GM18505 (cell line): ENCODE measurements at regions not wholly inside any gene's neighbourhood (a gene's known extent, or its start where the extent isn't known, plus 50 kb on each side); places are given as distances from the start of the nearest gene placed in this dataset.

ENCODE experiments used
- ATAC-seq: cut with Tn5 transposase; IDR thresholded peaks from one replicate; pipeline ENCODE4 v1.9.1; 2021; ENCODE audit not compliant: unreplicated experiment
- POLR2A ChIP-seq: IDR thresholded peaks from 4 replicates; pipeline ENCODE4 v1.6.1; 2011; ENCODE audit warnings: borderline replicate concordance; ENCODE audit not compliant: insufficient read depth, insufficient read length; ENCODE audit errors: extremely low read depth

- peak; percentile 55 for TF ChIP-seq POLR2A
- peak; percentile 75 for ATAC-seq
Observed at GRCh38 chr12:92551853-92552397, 150.9 kb upstream of the PLEKHG7 start.

- TF ChIP-seq POLR2A: no peak
- ATAC-seq: no peak
Observed at GRCh38 chr12:92551210-92551609, 151.6 kb upstream of the PLEKHG7 start.

GRCh38 chr12:92550661-92551060 lies 152.1 kb upstream of the PLEKHG7 start:
- no peak for TF ChIP-seq POLR2A
- ATAC-seq: no peak

- ATAC-seq: no peak
- TF ChIP-seq POLR2A: no peak
Observed at GRCh38 chr12:92550254-92550653, 152.5 kb upstream of the PLEKHG7 start.

GRCh38 chr12:92549516-92549915 lies 153.3 kb upstream of the PLEKHG7 start:
- no peak for TF ChIP-seq POLR2A

GRCh38 chr12:92547906-92548305 lies 154.9 kb upstream of the PLEKHG7 start:
- no peak for ATAC-seq
- TF ChIP-seq POLR2A: no peak

More at GRCh38 chr12:92549516-92549915, 153.3 kb upstream of the PLEKHG7 start:
- ATAC-seq: no peak

- no peak for TF ChIP-seq POLR2A
- no peak for ATAC-seq
Observed at GRCh38 chr12:92547420-92547819, 155.4 kb upstream of the PLEKHG7 start.

- no peak for TF ChIP-seq POLR2A
- peak; percentile 49 for ATAC-seq
Observed at GRCh38 chr12:92546635-92547348, 156.0 kb upstream of the PLEKHG7 start.

GRCh38 chr12:92546259-92546634 lies 156.5 kb upstream of the PLEKHG7 start:
- TF ChIP-seq POLR2A: no peak
- ATAC-seq: no peak

GRCh38 chr12:92544322-92544721 lies 158.5 kb upstream of the PLEKHG7 start:
- ATAC-seq: no peak
- no peak for TF ChIP-seq POLR2A

- no peak for ATAC-seq
- no peak for TF ChIP-seq POLR2A
Observed at GRCh38 chr12:92543840-92544239, 158.9 kb upstream of the PLEKHG7 start.

- ATAC-seq: no peak
- TF ChIP-seq POLR2A: no peak
Observed at GRCh38 chr12:92543359-92543758, 159.4 kb upstream of the PLEKHG7 start.

- no peak for TF ChIP-seq POLR2A
- no peak for ATAC-seq
Observed at GRCh38 chr12:92541731-92542130, 161.1 kb upstream of the PLEKHG7 start.

- no peak for TF ChIP-seq POLR2A
- peak; percentile 18 for ATAC-seq
Observed at GRCh38 chr12:92540782-92541423, 161.9 kb upstream of the PLEKHG7 start.
